CD4-positive, alpha-beta T cell treated with Interleukin-6 at 100 ng/mL for 8 hours (primary cell): ENCODE measurements at regions not wholly inside any gene's neighbourhood (a gene's known extent, or its start where the extent isn't known, plus 50 kb on each side); places are given as distances from the start of the nearest gene placed in this dataset.

Source experiments
- DNase-seq: peaks from one replicate; pipeline ENCODE4 v3.0.0-alpha.2; 2020; ENCODE audit warnings: mixed read lengths, low spot score

GRCh38 chr3:150161011-150161410 is 190.3 kb upstream of the PFN2 start:
- no peak for DNase-seq

DNA sequence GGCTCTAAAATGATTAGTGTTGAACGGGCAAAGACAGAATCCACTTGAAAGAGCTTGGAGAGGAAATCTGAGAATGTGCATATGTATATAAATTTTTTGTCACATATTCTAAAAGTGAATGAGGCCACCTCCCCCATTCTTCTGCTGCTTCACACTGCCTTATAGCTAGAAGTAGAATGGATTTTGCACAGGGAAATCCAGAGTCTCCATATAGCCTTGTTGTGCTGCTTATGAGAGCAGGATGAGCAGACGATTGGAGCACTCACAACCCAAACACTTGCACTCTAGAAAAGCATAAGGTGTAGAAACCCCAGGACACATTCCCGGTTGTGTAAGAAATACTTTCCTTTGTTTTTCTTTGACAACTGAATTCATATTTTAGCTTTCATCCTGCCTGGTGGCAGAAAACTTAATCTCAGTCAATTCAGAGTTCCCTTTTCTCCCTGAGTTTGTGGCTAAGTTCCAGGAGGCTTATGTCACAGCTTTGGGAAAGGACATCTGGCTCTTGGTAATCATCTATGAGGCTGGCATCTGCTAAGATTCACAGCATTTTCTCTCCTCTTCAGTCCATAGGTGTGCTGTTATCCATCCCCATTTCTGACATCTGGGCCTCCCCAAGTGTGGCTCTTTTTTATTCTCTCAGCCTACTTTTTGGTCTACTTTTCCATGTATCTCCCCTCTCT is 188.4 kb upstream of the PFN2 start:
- no peak for DNase-seq

- DNase-seq = no peak
These were observed 181.9 kb upstream of the PFN2 start for GRCh38 chr3:150152567-150152966.

DNA sequence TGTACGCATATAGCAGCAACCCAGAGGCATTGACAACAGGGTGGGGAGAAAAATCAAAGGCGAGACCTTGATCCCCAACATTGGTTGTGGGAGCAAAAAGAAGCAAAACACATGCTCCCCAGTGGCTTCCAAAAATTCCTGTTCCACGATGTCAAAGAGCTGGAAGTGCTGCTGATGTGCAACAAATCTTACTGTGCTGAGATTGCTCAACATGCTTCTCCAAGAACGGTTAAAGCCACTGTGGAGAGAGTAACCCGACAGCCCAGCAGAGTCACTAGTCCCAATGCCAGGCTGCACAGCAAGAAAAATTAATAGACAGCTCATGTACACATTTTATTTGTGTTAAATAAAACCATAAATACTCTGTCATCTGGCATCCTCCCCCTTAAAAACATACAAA is 179.9 kb upstream of the PFN2 start:
- no peak for DNase-seq

- DNase-seq = no peak
These were observed 179.0 kb upstream of the PFN2 start for GRCh38 chr3:150149651-150150051.

GRCh38 chr3:150148227-150148626 is 177.5 kb upstream of the PFN2 start:
- DNase-seq = no peak

GRCh38 chr3:150147776-150148175 is 177.1 kb upstream of the PFN2 start:
- no peak for DNase-seq

- DNase-seq = no peak
These were observed 176.5 kb upstream of the PFN2 start for GRCh38 chr3:150146991-150147761.

GRCh38 chr3:150145659-150146058 is 175.0 kb upstream of the PFN2 start:
- no peak for DNase-seq

- no peak for DNase-seq
These were observed 173.6 kb upstream of the PFN2 start for GRCh38 chr3:150144191-150144708.

DNA sequence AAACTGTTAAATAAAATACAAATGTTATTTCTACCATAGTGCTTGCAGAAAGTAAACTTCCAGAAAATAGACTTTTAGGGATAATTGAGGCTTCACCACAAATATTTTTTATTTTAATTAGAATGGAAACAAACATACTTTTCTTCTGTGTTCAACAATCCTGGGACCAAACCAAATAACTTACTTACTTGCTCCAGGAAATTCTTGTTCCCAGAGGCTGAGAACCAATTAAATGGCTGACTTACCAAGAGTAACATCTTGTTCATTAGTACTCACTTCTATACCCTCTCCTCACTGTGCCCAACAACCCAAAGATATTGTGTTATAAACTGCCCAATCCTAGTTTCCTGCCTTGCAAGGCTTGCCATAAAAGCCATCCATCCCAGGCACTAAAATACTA is 172.2 kb upstream of the PFN2 start:
- no peak for DNase-seq

- no peak for DNase-seq
These were observed 171.2 kb upstream of the PFN2 start for GRCh38 chr3:150141790-150142326.

DNA sequence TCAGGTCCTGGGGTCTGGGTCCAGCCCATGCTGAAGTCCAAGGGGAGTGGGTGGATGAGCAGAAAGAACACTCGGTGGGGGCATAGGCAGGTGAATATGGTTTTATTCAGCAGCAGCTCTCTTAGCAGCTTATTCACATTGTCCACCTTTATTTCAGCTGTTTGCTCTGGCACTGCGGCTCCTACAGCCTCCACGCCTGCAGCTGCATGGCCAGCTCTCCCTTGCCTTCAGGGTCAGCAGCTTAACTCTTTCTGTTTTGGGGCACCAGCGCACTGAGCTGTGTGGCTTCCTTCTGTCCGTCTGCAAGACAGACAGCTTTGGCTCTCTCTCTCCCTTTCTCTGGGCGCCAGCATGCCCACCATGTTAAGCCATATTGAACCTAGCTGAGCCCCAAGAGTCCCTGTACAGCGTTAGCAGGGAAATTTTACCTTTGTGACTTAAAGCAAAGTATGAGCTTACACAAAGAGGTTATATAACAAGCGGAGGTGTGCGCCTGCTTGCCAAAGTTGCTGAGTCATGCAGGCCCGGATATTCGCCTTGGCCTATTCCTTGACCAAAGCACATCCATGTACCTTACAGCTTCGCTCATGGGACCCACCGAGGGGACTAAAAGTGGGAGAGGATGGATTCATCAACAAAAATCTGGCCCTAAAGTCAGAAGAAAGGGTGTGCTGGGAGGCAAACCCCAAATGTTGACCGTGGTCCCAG is 170.1 kb upstream of the PFN2 start:
- DNase-seq = no peak

DNA sequence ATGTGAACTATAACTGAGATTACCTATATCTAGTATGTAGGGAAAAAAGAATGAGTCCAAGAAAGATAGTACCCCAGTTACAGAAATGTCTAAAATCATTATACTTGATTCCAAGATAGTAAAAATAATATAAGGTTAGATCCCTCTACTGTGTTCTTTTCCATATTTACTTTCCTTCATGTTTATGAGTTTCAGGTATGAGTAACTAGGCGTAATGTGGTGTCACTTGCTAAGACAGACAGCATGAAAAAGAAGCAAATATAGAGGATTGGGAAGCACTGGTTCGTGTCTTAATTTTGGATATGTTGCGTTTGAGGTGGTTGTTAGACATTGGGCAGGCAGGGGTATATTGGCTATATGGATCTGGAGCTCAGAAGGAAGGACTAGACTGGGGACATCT is 168.1 kb upstream of the PFN2 start:
- no peak for DNase-seq

DNA sequence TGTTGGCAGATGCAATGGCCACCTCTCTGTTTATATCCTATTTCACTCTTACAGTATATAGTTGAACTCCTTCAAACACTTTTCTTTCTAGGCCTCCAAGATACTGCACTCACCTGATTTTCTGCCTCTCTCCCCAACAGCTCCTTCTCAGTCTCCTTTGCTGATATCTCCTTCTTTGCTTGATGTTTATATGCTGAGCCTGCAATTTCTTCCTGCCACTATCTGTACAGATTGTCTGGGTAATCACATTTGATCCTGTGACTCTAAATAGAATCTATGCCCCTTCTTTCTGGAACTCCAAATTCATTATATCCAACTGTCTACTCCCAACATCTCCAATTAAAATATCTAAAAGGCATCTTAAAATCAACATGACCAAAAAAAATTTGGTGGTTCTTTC is 165.5 kb upstream of the PFN2 start:
- no peak for DNase-seq

DNA sequence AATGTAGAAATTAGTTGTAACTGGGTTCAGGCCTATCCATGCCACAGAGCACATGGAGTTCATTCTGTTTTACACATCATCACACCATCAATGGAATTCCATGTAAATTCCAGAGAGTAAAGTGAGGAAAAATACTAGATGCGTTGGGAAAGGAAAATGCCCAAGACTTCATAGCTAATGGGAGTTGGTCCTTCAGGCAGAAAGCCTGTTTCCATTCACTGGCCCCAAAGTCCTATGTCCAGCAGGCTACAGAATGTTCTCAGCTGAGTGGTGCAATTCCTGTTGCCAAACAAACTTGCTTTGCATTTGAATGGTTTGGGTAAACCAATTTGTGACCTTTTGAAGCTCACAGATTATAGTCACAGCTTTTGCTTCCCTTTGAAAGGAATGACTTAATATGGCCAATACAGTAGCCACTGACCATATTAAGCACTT is 164.6 kb upstream of the PFN2 start:
- no peak for DNase-seq

DNA sequence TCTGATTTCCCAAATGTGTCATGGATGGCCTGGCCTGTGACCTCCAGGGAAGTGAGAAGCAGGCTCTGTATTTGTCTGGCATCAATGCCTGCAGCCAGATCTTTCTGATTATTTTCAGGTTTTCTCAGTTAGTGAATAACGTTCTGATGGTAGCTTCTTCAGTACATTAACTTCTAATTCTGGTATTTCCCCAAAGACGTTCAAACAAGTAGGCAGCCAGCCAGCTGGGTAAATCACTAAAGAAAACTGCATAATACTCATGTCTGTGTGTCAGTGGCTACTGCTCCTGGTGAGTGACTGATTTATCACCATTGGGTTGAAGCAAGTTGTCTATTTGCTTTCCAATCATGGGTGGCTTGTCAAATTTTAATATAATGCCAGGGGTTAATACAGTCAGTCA is 162.6 kb upstream of the PFN2 start:
- no peak for DNase-seq

GRCh38 chr3:150132101-150132749 is 161.5 kb upstream of the PFN2 start:
- no peak for DNase-seq

- no peak for DNase-seq
These were observed 161.0 kb upstream of the PFN2 start for GRCh38 chr3:150131663-150132062.

- no peak for DNase-seq
These were observed 159.9 kb upstream of the PFN2 start for GRCh38 chr3:150130404-150131100.

DNA sequence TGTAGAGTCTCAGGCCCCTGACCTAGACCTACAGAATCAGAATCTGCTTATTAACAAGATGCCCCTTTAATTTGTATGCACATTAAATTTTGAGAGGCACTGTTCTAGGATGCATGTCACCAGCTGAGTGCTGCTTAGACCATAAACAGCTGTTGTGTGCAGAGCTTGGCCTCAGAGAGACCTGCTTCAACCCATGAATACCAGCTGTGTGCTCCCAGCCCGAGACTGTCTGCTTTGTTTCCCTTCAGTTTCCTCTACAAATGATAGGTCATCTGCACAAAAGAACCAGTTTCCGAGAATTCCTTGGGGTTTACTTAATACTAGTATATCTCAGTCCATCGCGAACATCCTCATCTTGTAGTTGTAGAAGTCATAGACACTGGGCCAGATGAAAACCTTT is 158.5 kb upstream of the PFN2 start:
- DNase-seq = no peak
